PFSK-1 (cell line): ENCODE measurements at regions not wholly inside any gene's neighbourhood (a gene's known extent, or its start where the extent isn't known, plus 50 kb on each side); places are given as distances from the start of the nearest gene placed in this dataset.

ENCODE experiments used
- FOXP2 ChIP-seq: optimal IDR thresholded peaks from 2 replicates; pipeline ENCODE3; 2011; ENCODE audit warnings: borderline replicate concordance, control low read depth, inconsistent platforms; ENCODE audit not compliant: insufficient read depth; ENCODE audit errors: extremely low read length, extremely low read depth
- POLR2AphosphoS5 ChIP-seq: IDR thresholded peaks from 2 replicates; pipeline ENCODE4 v1.6.1; 2012; ENCODE audit warnings: low read depth, mild to moderate bottlenecking, control low read depth, low read length, moderate library complexity
- REST ChIP-seq, 2 experiments: IDR thresholded peaks; 2 replicates each; pipeline versions ENCODE4 v1.6.1 to v1.8.0; 2011 to 2012; ENCODE audit warnings: low read depth in 2 of 2, low read length in 2 of 2, control low read depth in 1 of 2, inconsistent platforms in 1 of 2, mild to moderate bottlenecking in 1 of 2, moderate library complexity in 1 of 2; ENCODE audit not compliant: insufficient read depth in 1 of 2
- SIN3A ChIP-seq: IDR thresholded peaks from 2 replicates; pipeline ENCODE4 v1.6.1; 2012; ENCODE audit warnings: mild to moderate bottlenecking, low read length, moderate library complexity, borderline replicate concordance; ENCODE audit not compliant: insufficient read depth
- TAF1 ChIP-seq: IDR thresholded peaks from 2 replicates; pipeline ENCODE4 v1.6.1; 2012; ENCODE audit warnings: low read length, control low read depth, borderline replicate concordance; ENCODE audit not compliant: insufficient read depth

- TF ChIP-seq FOXP2 (no peak), SIN3A (no peak), TAF1 (no peak), POLR2AphosphoS5 (no peak), REST (IDR thresholded peaks at IDR 0.05; ENCODE audit: insufficient read depth in 1 of 2, low read depth in 2 of 2, low read length in 2 of 2) (no peak)
Measured at GRCh38 chr5:172540099-172540870, 86.0 kb upstream of the SH3PXD2B start.

GRCh38 chr5:172535108-172535445 is 80.8 kb upstream of the SH3PXD2B start:
- TF ChIP-seq TAF1 (no peak), REST (IDR thresholded peaks at IDR 0.05; ENCODE audit: insufficient read depth in 1 of 2, low read depth in 2 of 2, low read length in 2 of 2) (no peak), FOXP2 (no peak), POLR2AphosphoS5 (no peak), SIN3A (no peak)

- TF ChIP-seq SIN3A (no peak), REST (IDR thresholded peaks at IDR 0.05; ENCODE audit: insufficient read depth in 1 of 2, low read depth in 2 of 2, low read length in 2 of 2) (no peak), TAF1 (no peak), FOXP2 (no peak)
Measured at GRCh38 chr5:172534229-172535107, 80.1 kb upstream of the SH3PXD2B start.

GRCh38 chr5:172533399-172534228 is 79.3 kb upstream of the SH3PXD2B start:
- TF ChIP-seq TAF1, result no peak
- no peak for TF ChIP-seq REST (IDR thresholded peaks at IDR 0.05; ENCODE audit: insufficient read depth in 1 of 2, low read depth in 2 of 2, low read length in 2 of 2)
- no peak for TF ChIP-seq FOXP2
- TF ChIP-seq SIN3A, result no peak
- no peak for TF ChIP-seq POLR2AphosphoS5
